HG02884 (cell line): ENCODE measurements at regions not wholly inside any gene's neighbourhood (a gene's known extent, or its start where the extent isn't known, plus 50 kb on each side); places are given as distances from the start of the nearest gene placed in this dataset.

Experiments used
- ATAC-seq: cut with Tn5 transposase; IDR thresholded peaks from one replicate; pipeline ENCODE4 v1.9.1; 2021; ENCODE audit warnings: mild to moderate bottlenecking, moderate library complexity; ENCODE audit not compliant: unreplicated experiment

- no peak for ATAC-seq
Observed at GRCh38 chr2:7905756-7906155, 776.1 kb upstream of the ID2 start.

GRCh38 chr2:7906431-7906830 lies 775.4 kb upstream of the ID2 start:
- ATAC-seq = no peak

- ATAC-seq = no peak
Observed at GRCh38 chr2:7907041-7907440, 774.8 kb upstream of the ID2 start.

GRCh38 chr2:7910752-7911151 lies 771.1 kb upstream of the ID2 start:
- ATAC-seq = no peak

- ATAC-seq = no peak
Observed at GRCh38 chr2:7911196-7911595, 770.7 kb upstream of the ID2 start.

- ATAC-seq = no peak
Observed at GRCh38 chr2:7913974-7914373, 767.9 kb upstream of the ID2 start.

GRCh38 chr2:7915302-7916091 lies 766.4 kb upstream of the ID2 start:
- ATAC-seq = no peak

- no peak for ATAC-seq
Observed at GRCh38 chr2:7916670-7917069, 765.2 kb upstream of the ID2 start.

GRCh38 chr2:7919510-7919909 lies 762.3 kb upstream of the ID2 start:
- ATAC-seq = no peak

GRCh38 chr2:7924023-7924762 lies 757.7 kb upstream of the ID2 start:
- no peak for ATAC-seq

- no peak for ATAC-seq
Observed at GRCh38 chr2:7925506-7925905, 756.4 kb upstream of the ID2 start.

- ATAC-seq = no peak
Observed at GRCh38 chr2:7927691-7928090, 754.2 kb upstream of the ID2 start.

GRCh38 chr2:7929281-7929680 lies 752.6 kb upstream of the ID2 start:
- ATAC-seq = no peak

- no peak for ATAC-seq
Observed at GRCh38 chr2:7930800-7931635, 750.8 kb upstream of the ID2 start.

GRCh38 chr2:7931808-7932207 lies 750.0 kb upstream of the ID2 start:
- ATAC-seq = no peak

- no peak for ATAC-seq
Observed at GRCh38 chr2:7933672-7934071, 748.2 kb upstream of the ID2 start.

GRCh38 chr2:7934476-7934875 lies 747.4 kb upstream of the ID2 start:
- ATAC-seq = no peak

GRCh38 chr2:7937082-7937481 lies 744.8 kb upstream of the ID2 start:
- no peak for ATAC-seq

- no peak for ATAC-seq
Observed at GRCh38 chr2:7940723-7941122, 741.1 kb upstream of the ID2 start.

GRCh38 chr2:7943446-7943845 lies 738.4 kb upstream of the ID2 start:
- ATAC-seq = no peak

- no peak for ATAC-seq
Observed at GRCh38 chr2:7945026-7945425, 736.8 kb upstream of the ID2 start.
